ENCODE measurements at regions not wholly inside any gene's neighbourhood (a gene's known extent, or its start where the extent isn't known, plus 50 kb on each side); places are given as distances from the start of the nearest gene placed in this dataset.
A peak's percentile ranks its signal among the peaks of the same experiment; 100 is the strongest.

DNA sequence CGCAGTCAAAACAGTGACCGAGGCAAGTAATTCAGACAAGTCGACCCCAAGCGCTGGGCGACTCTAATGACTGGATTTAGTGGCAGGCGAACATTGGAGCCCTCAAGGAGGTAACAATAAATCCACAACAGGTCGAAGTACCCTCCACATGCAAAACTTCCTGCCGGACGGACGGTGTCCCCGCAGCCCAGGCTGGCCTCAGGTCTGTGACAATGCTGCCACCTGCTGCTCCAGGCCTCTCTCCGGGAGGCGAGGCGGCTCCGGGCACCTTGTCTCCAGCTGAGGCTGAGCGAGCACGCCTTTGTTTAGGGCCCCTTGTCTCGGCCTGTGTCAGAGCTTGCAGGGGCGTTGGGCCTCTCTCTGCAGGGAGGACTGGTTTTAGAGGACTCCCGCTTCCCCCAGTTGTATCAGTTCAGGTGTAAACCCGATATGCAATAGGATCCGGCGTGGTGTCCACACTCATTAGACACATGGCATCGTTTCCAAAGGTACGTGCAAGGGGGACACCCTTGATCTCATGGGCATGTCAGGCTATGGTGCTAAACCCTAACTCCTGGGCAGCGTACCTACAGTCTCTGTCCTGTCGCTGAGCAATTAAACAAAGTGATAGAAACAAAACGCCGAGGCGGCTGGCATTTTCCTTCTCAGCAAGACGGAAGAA is 628.0 kb upstream of the ADAMTS16 start:
- Histone ChIP-seq H3K9ac (ENCODE audit: extremely low read depth, insufficient read length, low read length) (no peak overlapping the region), H3K14ac (ENCODE audit: insufficient read depth, low read length) (no peak overlapping the region), H4K20me1 (ENCODE audit: control insufficient read depth, insufficient read depth, insufficient read length) (no peaks in the 10 kb centered on the region), H2BK20ac (ENCODE audit: low read depth, low read length, poor library complexity, severe bottlenecking) (no peak overlapping the region), H2BK15ac (ENCODE audit: low read depth, low read length) (no peak overlapping the region), H3K23me2 (ENCODE audit: insufficient read length, low read depth, low read length, poor library complexity, severe bottlenecking) (no peaks in the 10 kb centered on the region), H3K27me3 (ENCODE audit: insufficient read depth, low read length) (no peaks in the 10 kb centered on the region), H3K79me1 (ENCODE audit: insufficient read depth, low read depth, low read length, poor library complexity, severe bottlenecking) (no peaks in the 10 kb centered on the region), H2BK120ac (ENCODE audit: low read depth, low read length, poor library complexity, severe bottlenecking) (no peak overlapping the region), H3K4ac (ENCODE audit: low read depth, low read length) (no peak overlapping the region), H3K9me3 (ENCODE audit: control insufficient read depth, low read depth, low read length) (no peaks in the 10 kb centered on the region), H3K4me2 (ENCODE audit: insufficient read depth, insufficient read length, low read length) (no peak overlapping the region), H2AK5ac (ENCODE audit: insufficient read length, low read length) (no peak overlapping the region), H2BK5ac (ENCODE audit: insufficient read length, low read length) (no peak overlapping the region), H3K56ac (ENCODE audit: insufficient read length, low read depth, low read length) (no peak overlapping the region), H4K5ac (ENCODE audit: insufficient read length, low read depth, low read length) (no peak overlapping the region), H4K91ac (ENCODE audit: insufficient read length, low read depth, low read length) (no peak overlapping the region), H2AFZ (ENCODE audit: low read length) (no peak overlapping the region), H3K79me2 (ENCODE audit: insufficient read depth, low read length) (no peaks in the 10 kb centered on the region), H3K27ac (ENCODE audit: insufficient read length, low read depth, low read length) (no peak overlapping the region), H3T11ph (ENCODE audit: low read length) (no peak overlapping the region), H3K4me1 (ENCODE audit: insufficient read depth, low read length) (peaks cover 2% of the 10 kb centered on the region; the same call in 1 of the 2 replicates), H3K23ac (ENCODE audit: insufficient read length, low read depth, low read length) (no peak overlapping the region), H2BK12ac (ENCODE audit: insufficient read length, low read depth, low read length) (no peak overlapping the region), H4K8ac (replicated peaks; ENCODE audit: insufficient read length, low read depth, low read length) (no peak overlapping the region), H3K18ac (ENCODE audit: insufficient read length, low read depth, low read length) (no peak overlapping the region)
- peaks cover 1% of the 10 kb centered on the region; the same call in 1 of the 2 replicates for H3K27me3 Mint-ChIP-seq (ENCODE audit: low read depth)
- TF ChIP-seq, protein P1, sequence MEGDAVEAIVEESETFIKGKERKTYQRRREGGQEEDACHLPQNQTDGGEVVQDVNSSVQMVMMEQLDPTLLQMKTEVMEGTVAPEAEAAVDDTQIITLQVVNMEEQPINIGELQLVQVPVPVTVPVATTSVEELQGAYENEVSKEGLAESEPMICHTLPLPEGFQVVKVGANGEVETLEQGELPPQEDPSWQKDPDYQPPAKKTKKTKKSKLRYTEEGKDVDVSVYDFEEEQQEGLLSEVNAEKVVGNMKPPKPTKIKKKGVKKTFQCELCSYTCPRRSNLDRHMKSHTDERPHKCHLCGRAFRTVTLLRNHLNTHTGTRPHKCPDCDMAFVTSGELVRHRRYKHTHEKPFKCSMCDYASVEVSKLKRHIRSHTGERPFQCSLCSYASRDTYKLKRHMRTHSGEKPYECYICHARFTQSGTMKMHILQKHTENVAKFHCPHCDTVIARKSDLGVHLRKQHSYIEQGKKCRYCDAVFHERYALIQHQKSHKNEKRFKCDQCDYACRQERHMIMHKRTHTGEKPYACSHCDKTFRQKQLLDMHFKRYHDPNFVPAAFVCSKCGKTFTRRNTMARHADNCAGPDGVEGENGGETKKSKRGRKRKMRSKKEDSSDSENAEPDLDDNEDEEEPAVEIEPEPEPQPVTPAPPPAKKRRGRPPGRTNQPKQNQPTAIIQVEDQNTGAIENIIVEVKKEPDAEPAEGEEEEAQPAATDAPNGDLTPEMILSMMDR (conservative IDR thresholded peaks at IDR 0.05) = peak; percentile 50; the same call in 2 of the 3 replicates
- H3K9me3 Mint-ChIP-seq = no peaks in the 10 kb centered on the region
- no CpG with 5 or more reads among the region's 31 CpGs for WGBS (ENCODE audit: extremely low coverage, insufficient read length, low lambda C conversion rate)
- peak overlapping the region in 1 of 3 experiments; percentile 12; a peak in 1 of 7 replicates for H3K27ac Mint-ChIP-seq
- H3K4me1 Mint-ChIP-seq = peaks cover 18 to 24% of the 10 kb centered on the region in 2 experiments
- DNase-seq = peak; percentile 69
- H3K4me3 Mint-ChIP-seq = no peak overlapping the region; a peak in 1 of 5 replicates
- no peaks in the 10 kb centered on the region for H3K36me3 Mint-ChIP-seq (ENCODE audit: insufficient read depth in 1 of 3, low read depth in 3 of 3)

All from H9 (cell line).